ENCODE measurements at regions not wholly inside any gene's neighbourhood (a gene's known extent, or its start where the extent isn't known, plus 50 kb on each side); places are given as distances from the start of the nearest gene placed in this dataset.

DNA sequence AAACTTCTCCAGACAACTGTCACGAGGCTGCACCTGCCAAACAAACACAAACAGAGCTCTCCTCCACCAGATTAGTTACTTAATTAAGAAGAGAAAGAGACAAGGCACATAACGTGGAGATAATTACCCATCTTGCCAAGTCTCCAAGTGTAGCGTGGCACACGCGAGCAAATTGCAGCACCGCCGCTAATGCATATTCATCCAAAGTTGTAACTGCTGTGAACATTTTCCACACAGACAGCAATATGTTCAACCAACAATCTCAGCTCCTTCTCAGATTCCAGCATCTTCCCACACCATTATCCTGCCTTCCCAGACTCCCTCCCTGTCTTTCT lies 309.6 kb upstream of the TLE3 start:
- ATAC-seq (no peak), DNase-seq (ENCODE audit: low read depth, low spot score) (no peak)
- no TSS peak for BruUV-seq (replicated peaks)
- Histone ChIP-seq H3K79me2 (ENCODE audit: insufficient read depth, low read length) (no peaks in the 10 kb centered on the region), H3K9ac (ENCODE audit: low read length) (no peak overlapping the region), H3K4me2 (ENCODE audit: low read length) (no peak overlapping the region), H3K9me2 (ENCODE audit: insufficient read depth) (no peaks in the 10 kb centered on the region), H3K27me3 (ENCODE audit: insufficient read depth, low read length) (peaks cover 20% of the 10 kb centered on the region; the same call in 1 of the 2 replicates), H4K20me1 (ENCODE audit: insufficient read depth) (no peaks in the 10 kb centered on the region), H2AFZ (ENCODE audit: low read depth, low read length, poor library complexity, severe bottlenecking) (no peak overlapping the region), H3K4me3 (replicated peaks in 1 of 2; ENCODE audit: low read depth in 1 of 2, low read length in 2 of 2) (no peak overlapping the region), H3K27ac (ENCODE audit: low read depth, low read length) (no peak overlapping the region), H3K9me3 (ENCODE audit: control insufficient read depth in 1 of 2, insufficient read depth in 1 of 2, low read depth in 1 of 2, low read length in 2 of 2) (no peaks in the 10 kb centered on the region), H3K36me3 (ENCODE audit: control insufficient read depth in 1 of 2, insufficient read depth in 2 of 2, low read length in 2 of 2) (no peaks in the 10 kb centered on the region), H3K4me1 (ENCODE audit: control insufficient read depth in 1 of 2, insufficient read depth in 2 of 2, low read length in 2 of 2) (no peaks in the 10 kb centered on the region)
- TF ChIP-seq SRF (IDR thresholded peaks at IDR 0.05; ENCODE audit: low read depth) (no peak), SIN3A (IDR thresholded peaks at IDR 0.05; ENCODE audit: low read depth) (no peak), REST (IDR thresholded peaks at IDR 0.05; ENCODE audit: low read depth) (no peak), EGR1 (IDR thresholded peaks at IDR 0.05; ENCODE audit: low read depth) (no peak), CBX3 (IDR thresholded peaks at IDR 0.05; ENCODE audit: low read depth) (no peak), EZH2phosphoT487 (IDR thresholded peaks at IDR 0.05; ENCODE audit: borderline replicate concordance) (no peak), MAX (IDR thresholded peaks at IDR 0.05) (no peak), CTCF (IDR thresholded peaks at IDR 0.05 in 2 of 3, conservative IDR thresholded peaks at IDR 0.05 in 1 of 3; ENCODE audit: borderline replicate concordance in 1 of 3, insufficient read depth in 1 of 3, low read depth in 2 of 3, low read length in 2 of 3) (no peak), ELF1 (IDR thresholded peaks at IDR 0.05; ENCODE audit: borderline replicate concordance, low read depth) (no peak), ZBTB33 (IDR thresholded peaks at IDR 0.05; ENCODE audit: extremely low read depth, insufficient replicate concordance, low read length) (no peak), POLR2AphosphoS5 (IDR thresholded peaks at IDR 0.05; ENCODE audit: low read depth, low read length) (no peak)
- TF ChIP-seq, protein P1, sequence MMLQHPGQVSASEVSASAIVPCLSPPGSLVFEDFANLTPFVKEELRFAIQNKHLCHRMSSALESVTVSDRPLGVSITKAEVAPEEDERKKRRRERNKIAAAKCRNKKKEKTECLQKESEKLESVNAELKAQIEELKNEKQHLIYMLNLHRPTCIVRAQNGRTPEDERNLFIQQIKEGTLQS (IDR thresholded peaks at IDR 0.05), result no peak
- POLR2A ChIA-PET, result no interaction called here
- CTCF ChIA-PET, result no interaction called here
- intact Hi-C loops (cut with micrococcal nuclease), result no loop called here
- RAD21 ChIA-PET (ENCODE audit: low non-redundant PET in 1 of 2, low total read pairs in 2 of 2, uncharacterized antibody in 2 of 2, unreplicated experiment in 2 of 2), result no interaction called here
